D721Med (cell line): ENCODE measurements at regions not wholly inside any gene's neighbourhood (a gene's known extent, or its start where the extent isn't known, plus 50 kb on each side); places are given as distances from the start of the nearest gene placed in this dataset.

Experiments
- DNase-seq: peaks from one replicate; pipeline ENCODE4 v3.0.0; 2011; ENCODE audit warnings: low spot score; ENCODE audit not compliant: insufficient read length
- FAIRE-seq: peaks from 2 replicates; lab custom pipeline; 2011; peaks lifted over from hg19 to GRCh38; lab: Jason Lieb, UNC
- TF ChIP-seq, protein P1 (sequence below): IDR thresholded peaks from 2 replicates; pipeline ENCODE4 v1.5.1; 2012; ENCODE audit warnings: mild to moderate bottlenecking, control low read depth; ENCODE audit not compliant: insufficient read depth; ENCODE audit errors: missing control alignments

DNA sequence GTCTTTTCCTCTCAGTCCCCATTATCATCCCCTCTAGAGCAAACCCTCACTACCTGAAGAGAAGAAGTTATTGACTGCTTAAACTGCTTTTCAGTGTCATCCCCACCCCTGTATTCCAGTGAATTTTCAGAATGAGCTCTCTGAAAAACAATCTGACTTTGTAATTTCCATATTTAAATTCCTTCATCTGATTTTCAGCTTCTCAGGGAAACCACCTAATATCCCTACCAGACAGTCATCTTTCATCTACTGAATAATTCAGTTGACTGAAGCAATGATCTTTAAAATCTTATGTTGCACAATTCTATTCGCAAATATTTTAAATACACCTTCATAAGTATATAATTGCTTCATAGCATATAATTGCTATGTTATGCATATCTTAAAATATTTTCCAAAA lies 258.7 kb downstream of the HTR1B start:
- FAIRE-seq: no peak
- DNase-seq: no peak
- TF ChIP-seq, protein P1, sequence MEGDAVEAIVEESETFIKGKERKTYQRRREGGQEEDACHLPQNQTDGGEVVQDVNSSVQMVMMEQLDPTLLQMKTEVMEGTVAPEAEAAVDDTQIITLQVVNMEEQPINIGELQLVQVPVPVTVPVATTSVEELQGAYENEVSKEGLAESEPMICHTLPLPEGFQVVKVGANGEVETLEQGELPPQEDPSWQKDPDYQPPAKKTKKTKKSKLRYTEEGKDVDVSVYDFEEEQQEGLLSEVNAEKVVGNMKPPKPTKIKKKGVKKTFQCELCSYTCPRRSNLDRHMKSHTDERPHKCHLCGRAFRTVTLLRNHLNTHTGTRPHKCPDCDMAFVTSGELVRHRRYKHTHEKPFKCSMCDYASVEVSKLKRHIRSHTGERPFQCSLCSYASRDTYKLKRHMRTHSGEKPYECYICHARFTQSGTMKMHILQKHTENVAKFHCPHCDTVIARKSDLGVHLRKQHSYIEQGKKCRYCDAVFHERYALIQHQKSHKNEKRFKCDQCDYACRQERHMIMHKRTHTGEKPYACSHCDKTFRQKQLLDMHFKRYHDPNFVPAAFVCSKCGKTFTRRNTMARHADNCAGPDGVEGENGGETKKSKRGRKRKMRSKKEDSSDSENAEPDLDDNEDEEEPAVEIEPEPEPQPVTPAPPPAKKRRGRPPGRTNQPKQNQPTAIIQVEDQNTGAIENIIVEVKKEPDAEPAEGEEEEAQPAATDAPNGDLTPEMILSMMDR: no peak

DNA sequence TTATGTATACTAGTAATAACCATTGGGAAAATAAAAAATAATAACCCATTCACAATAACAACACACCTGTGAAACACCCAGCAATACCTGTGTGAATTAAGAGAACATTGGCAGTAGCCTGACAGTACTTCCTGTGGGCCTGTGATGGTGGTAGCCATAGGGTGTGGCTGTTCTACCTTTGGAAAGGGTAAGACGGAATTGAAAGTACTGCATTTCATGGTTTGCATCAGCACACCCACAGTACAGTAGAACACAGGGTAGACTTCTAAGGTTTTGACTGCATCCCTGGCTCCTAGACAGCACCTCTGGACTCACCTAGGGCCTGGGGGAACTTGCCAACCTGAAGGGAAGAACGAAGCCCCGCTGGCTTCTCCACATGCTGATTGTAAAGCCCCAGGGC lies 279.8 kb downstream of the HTR1B start:
- TF ChIP-seq, protein P1: no peak
- DNase-seq (no peak), FAIRE-seq (no peak)

DNA sequence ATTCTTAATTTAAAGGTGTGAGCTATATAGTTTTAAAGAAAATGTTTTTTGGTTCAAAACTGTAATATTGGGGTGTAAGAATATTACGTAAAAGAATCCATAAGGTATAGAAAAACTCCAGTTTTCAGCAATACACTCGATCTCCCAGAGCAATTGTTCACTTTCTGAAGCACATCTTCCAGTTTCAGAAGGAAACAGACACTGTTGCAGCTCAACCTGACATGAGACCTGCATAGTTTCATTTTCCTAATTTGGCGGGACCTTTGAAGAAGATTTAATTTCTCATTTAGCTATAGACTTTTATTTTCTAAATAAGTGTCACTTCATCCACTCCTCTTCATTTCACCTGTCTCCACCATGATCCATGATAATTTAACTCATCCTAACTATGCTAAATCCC lies 281.5 kb downstream of the HTR1B start:
- FAIRE-seq (no peak), DNase-seq (no peak)
- TF ChIP-seq, protein P1: no peak

GRCh38 chr6:77180326-77180725 lies 283.0 kb downstream of the HTR1B start:
- TF ChIP-seq, protein P1: no peak
- FAIRE-seq: no peak
- no peak for DNase-seq

GRCh38 chr6:77178821-77179220 lies 284.5 kb downstream of the HTR1B start:
- TF ChIP-seq, protein P1: no peak
- no peak for DNase-seq
- no peak for FAIRE-seq

- TF ChIP-seq, protein P1: no peak
- DNase-seq: no peak
- FAIRE-seq: no peak
These were observed 285.8 kb downstream of the HTR1B start for GRCh38 chr6:77177470-77177869.

- DNase-seq (no peak), FAIRE-seq (no peak)
These were observed 289.7 kb downstream of the HTR1B start for GRCh38 chr6:77173472-77174074.

More at GRCh38 chr6:77173472-77174074, 289.7 kb downstream of the HTR1B start:
- TF ChIP-seq, protein P1: no peak
